ENCODE measurements at regions not wholly inside any gene's neighbourhood (a gene's known extent, or its start where the extent isn't known, plus 50 kb on each side); places are given as distances from the start of the nearest gene placed in this dataset.

DNA sequence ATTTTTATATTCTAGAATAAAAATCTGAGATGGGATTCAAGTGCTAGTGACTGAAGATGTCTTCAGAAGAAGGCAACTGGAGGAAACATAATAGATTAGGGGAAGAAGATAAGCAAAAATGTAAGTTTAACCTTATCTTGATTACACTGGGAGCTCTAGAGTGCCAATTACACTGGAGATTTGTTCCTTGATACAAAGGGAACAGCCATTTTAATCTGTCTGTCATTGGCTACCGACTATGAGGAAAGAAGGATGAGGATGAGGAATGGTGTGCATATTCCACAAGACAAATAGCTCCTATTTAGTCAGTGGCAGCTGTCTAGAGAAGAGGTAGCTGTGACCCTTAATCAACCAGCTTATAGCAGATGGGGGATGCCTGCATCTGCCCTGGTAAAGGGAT, 1034.5 kb upstream of the IGFBP7 start:
- H3K36me3 ChIP-seq (ENCODE audit: insufficient read depth, low read length): no peaks in the 10 kb centered on the region
- BruUV-seq (replicated peaks): no TSS peak
- POLR2A ChIA-PET: no interaction called here
- H4K20me1 ChIP-seq (ENCODE audit: insufficient read depth, low read length): no peaks in the 10 kb centered on the region
- H3K4me3 ChIP-seq (ENCODE audit: low read depth, low read length, poor library complexity, severe bottlenecking): no peak overlapping the region
- no peak overlapping the region for H3K27ac ChIP-seq (ENCODE audit: low read depth, low read length, poor library complexity, severe bottlenecking)
- no peaks in the 10 kb centered on the region for H3K9me3 ChIP-seq (ENCODE audit: low read length)
- H3K4me2 ChIP-seq (ENCODE audit: low read length): no peak overlapping the region
- intact Hi-C loops (cut with micrococcal nuclease; ENCODE audit: unreplicated experiment): no loop called here
- H2AFZ ChIP-seq (ENCODE audit: low read length): no peak overlapping the region
- CTCF ChIA-PET (ENCODE audit: unreplicated experiment): no interaction called here
- H3K4me1 ChIP-seq (ENCODE audit: insufficient read depth, low read length, poor library complexity, severe bottlenecking): no peaks in the 10 kb centered on the region
- no peaks in the 10 kb centered on the region for H3K9me2 ChIP-seq (ENCODE audit: insufficient read depth, low read length)
- DNase-seq (ENCODE audit: low spot score): no peak
- TF ChIP-seq CTCF (conservative IDR thresholded peaks at IDR 0.05; ENCODE audit: low read length): no peak
- no peak for TF ChIP-seq EZH2phosphoT487 (IDR thresholded peaks at IDR 0.05; ENCODE audit: borderline replicate concordance, low read depth, low read length)
- no peaks in the 10 kb centered on the region for H3K79me2 ChIP-seq (ENCODE audit: insufficient read depth, low read depth, low read length)

GRCh38 chr4:58138786-58139668, 1028.8 kb upstream of the IGFBP7 start:
- intact Hi-C loops (cut with micrococcal nuclease; ENCODE audit: unreplicated experiment): no loop called here
- Histone ChIP-seq H2AFZ (ENCODE audit: low read length) (no peak overlapping the region), H3K27ac (ENCODE audit: low read depth, low read length, poor library complexity, severe bottlenecking) (no peak overlapping the region), H3K9me3 (ENCODE audit: low read length) (no peaks in the 10 kb centered on the region), H3K4me2 (ENCODE audit: low read length) (no peak overlapping the region), H4K20me1 (ENCODE audit: insufficient read depth, low read length) (no peaks in the 10 kb centered on the region), H3K79me2 (ENCODE audit: insufficient read depth, low read depth, low read length) (no peaks in the 10 kb centered on the region), H3K4me3 (ENCODE audit: low read depth, low read length, poor library complexity, severe bottlenecking) (no peak overlapping the region), H3K9me2 (ENCODE audit: insufficient read depth, low read length) (no peaks in the 10 kb centered on the region), H3K36me3 (ENCODE audit: insufficient read depth, low read length) (no peaks in the 10 kb centered on the region), H3K4me1 (ENCODE audit: insufficient read depth, low read length, poor library complexity, severe bottlenecking) (no peaks in the 10 kb centered on the region)
- no TSS peak for BruUV-seq (replicated peaks)
- no peak for DNase-seq (ENCODE audit: low spot score)
- TF ChIP-seq EZH2phosphoT487 (IDR thresholded peaks at IDR 0.05; ENCODE audit: borderline replicate concordance, low read depth, low read length) (no peak), CTCF (conservative IDR thresholded peaks at IDR 0.05; ENCODE audit: low read length) (no peak)
- CTCF ChIA-PET (ENCODE audit: unreplicated experiment): no interaction called here
- POLR2A ChIA-PET: interaction anchor here (0.6 to 0.7 kb wide), 3 partner anchors 24 to 264 kb away, joined by 3 to 5 read pairs (median 3); no protein-coding TSS in a partner anchor

- no TSS peak for BruUV-seq (replicated peaks)
- H2AFZ ChIP-seq (ENCODE audit: low read length): no peak overlapping the region
- H3K9me2 ChIP-seq (ENCODE audit: insufficient read depth, low read length): no peaks in the 10 kb centered on the region
- H3K4me1 ChIP-seq (ENCODE audit: insufficient read depth, low read length, poor library complexity, severe bottlenecking): no peaks in the 10 kb centered on the region
- intact Hi-C loops (cut with micrococcal nuclease; ENCODE audit: unreplicated experiment): no loop called here
- ChIA-PET POLR2A (no interaction called here), CTCF (ENCODE audit: unreplicated experiment) (no interaction called here)
- DNase-seq (ENCODE audit: low spot score): no peak
- no peak overlapping the region for H3K4me3 ChIP-seq (ENCODE audit: low read depth, low read length, poor library complexity, severe bottlenecking)
- TF ChIP-seq CTCF (conservative IDR thresholded peaks at IDR 0.05; ENCODE audit: low read length) (no peak), EZH2phosphoT487 (IDR thresholded peaks at IDR 0.05; ENCODE audit: borderline replicate concordance, low read depth, low read length) (no peak)
- H3K36me3 ChIP-seq (ENCODE audit: insufficient read depth, low read length): no peaks in the 10 kb centered on the region
- no peaks in the 10 kb centered on the region for H3K9me3 ChIP-seq (ENCODE audit: low read length)
- no peaks in the 10 kb centered on the region for H3K79me2 ChIP-seq (ENCODE audit: insufficient read depth, low read depth, low read length)
- no peaks in the 10 kb centered on the region for H4K20me1 ChIP-seq (ENCODE audit: insufficient read depth, low read length)
- no peak overlapping the region for H3K4me2 ChIP-seq (ENCODE audit: low read length)
- no peak overlapping the region for H3K27ac ChIP-seq (ENCODE audit: low read depth, low read length, poor library complexity, severe bottlenecking)
Measured at GRCh38 chr4:58136604-58137003, 1026.4 kb upstream of the IGFBP7 start.
